Dermis blood vessel endothelial cell (primary cell): ENCODE measurements at regions not wholly inside any gene's neighbourhood (a gene's known extent, or its start where the extent isn't known, plus 50 kb on each side); places are given as distances from the start of the nearest gene placed in this dataset.
"Not testable (repeated sequence)": the region's sequence is repeated elsewhere in the genome, so short reads cannot be mapped to it uniquely, and the experiment has no call there.

Experiments
- DNase-seq: peaks from one replicate; pipeline ENCODE4 v3.0.0; 2010

DNA sequence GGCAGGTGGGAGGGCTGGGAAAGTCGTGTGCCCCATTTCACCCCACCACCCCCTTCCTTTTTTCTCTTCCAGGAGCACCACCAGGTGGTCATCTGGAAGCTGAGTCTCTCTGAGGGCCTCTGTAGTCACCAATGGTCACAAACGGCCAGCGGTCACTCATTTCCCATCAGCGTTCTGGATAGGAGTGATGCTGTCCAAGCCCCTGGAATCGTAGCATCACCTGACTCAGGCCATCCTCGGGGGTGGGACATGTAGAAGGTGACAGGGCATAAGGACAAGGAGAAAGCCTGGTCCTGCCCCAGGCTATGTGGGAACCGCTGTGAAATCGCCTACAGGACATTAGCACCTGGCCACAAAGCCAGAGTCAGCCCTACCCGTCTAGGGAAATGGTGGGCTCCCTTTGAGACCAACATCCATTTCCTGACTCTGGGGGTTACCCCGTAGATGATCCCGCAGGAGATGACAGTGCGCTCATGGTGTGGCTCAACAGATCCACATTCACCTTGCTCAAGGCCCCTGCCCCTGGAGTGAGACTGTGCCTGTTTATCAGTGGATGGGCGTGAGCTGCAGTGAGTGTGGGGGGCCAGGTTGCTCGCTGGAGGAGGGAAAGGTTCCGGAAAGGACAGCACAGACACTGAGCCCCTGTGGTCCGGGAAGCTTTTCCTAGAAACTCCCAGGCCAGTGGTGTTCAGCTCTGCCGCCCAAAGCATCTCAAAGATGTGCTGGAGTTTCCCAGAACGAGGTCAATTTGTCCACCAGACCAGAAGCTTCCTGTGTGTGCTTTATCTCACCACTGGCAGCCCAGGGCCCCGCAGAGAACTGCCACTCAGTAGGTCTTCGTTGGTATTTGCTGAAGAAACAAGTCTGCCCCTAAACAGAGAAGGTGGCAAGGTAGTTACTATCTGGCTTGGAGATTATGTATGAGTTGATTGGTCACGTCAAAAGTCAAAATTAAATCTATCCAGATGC, 61.1 kb upstream of the UNC5A start:
- no peak for DNase-seq

DNA sequence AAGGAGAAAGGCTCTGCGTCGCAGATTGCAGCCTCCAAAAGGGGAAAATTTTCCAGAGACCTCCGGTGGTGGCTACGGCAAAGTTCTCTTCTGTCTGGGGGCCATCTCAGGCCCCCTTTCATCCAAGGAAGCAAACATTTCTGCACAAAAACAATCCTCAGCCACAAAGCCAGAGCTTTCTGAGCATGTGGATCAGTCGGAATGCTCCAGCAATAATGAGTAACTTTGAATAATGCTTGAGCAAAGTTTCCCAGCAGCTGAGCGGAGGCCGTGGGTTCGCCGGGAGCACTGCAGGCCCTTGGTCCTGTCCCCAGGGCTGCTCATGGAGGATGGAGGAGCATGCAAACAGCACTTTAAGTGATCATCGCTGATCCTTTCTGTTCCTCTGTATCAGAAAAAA, 60.2 kb upstream of the UNC5A start:
- no peak for DNase-seq

DNA sequence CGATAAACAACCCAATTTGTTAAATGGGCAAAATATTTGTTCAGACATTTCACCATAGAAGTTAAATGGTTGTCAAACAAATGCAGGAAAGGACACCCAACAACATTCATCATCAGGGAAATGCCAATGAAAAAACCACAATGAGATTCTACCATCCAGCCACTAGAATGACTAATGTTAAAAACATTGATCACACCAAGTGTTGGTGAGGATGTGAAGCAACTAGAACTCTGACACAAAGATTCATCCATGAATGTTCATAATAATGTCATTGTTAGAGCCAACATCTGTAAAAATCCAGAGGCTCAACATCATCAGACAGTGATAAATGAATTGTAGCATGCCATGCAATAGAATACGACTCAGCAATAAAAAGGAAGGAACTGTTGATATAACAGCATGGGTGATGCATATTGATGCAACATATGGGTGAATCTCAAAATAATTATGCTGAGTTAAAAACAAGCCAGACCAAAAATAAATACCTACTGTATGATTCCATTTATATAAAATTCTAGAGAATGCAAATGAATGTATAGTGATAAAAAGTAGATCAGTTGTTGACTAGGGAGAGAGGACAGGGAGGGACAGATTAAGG, 55.9 kb upstream of the UNC5A start:
- no peak for DNase-seq

DNA sequence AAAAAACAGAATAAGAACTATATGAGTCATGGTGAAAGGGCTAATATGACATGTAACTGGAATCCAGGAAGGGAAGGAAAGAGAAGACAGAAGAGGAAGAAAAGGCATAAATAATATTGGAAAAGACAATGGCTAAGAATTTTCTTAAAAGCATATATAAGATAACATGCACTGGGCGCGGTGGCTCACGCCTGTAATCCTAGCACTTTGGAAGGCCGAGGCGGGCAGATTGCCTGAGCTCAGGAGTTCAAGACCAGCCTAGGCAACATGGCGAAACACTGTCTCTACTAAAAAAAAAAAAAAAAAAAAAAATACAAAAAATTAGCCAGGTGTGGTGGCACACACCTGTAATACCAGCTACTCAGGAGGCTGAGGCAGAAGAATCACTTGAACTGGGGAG, 54.8 kb upstream of the UNC5A start:
- not testable (repeated sequence) for DNase-seq

DNA sequence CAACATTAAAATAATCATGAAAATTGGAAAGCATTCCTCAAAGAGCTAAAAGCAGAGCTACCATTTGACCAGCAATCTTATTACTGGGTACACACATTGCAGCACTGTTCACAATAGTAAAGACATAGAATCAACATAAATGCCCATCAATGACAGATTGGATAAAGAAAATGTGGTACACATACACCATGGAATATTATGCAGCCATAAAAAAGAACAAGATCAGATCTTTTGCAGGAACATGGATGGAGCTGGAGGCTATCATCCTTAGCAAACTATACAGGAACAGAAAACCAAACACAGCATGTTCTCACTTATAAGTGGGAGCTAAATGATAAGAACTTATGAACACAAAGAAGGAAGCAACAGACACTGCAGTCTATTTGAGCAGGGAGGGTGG, 52.8 kb upstream of the UNC5A start:
- not testable (repeated sequence) for DNase-seq
